Brain microvascular endothelial cell (primary cell): ENCODE measurements at regions not wholly inside any gene's neighbourhood (a gene's known extent, or its start where the extent isn't known, plus 50 kb on each side); places are given as distances from the start of the nearest gene placed in this dataset.

Experiments used
- DNase-seq: peaks from one replicate; pipeline ENCODE4 v3.0.0-alpha.2; 2020
- H3K27ac ChIP-seq: fragments of 250-450 bp; sonication (Bioruptor Pico); 2 replicates; pipeline ENCODE4 v1.5.1; 2020; ENCODE audit warnings: mild to moderate bottlenecking, moderate library complexity
- H3K27me3 ChIP-seq: fragments of 250-450 bp; sonication (Bioruptor Pico); replicated peaks from 2 replicates; pipeline ENCODE4 v1.5.1; 2020; ENCODE audit warnings: mild to moderate bottlenecking
- H3K36me3 ChIP-seq: fragments of 250-450 bp; sonication (Bioruptor Pico); replicated peaks from 2 replicates; pipeline ENCODE4 v1.5.1; 2020; ENCODE audit warnings: mild to moderate bottlenecking
- H3K4me3 ChIP-seq: 2 replicates; pipeline ENCODE4 v1.5.1; 2011; ENCODE audit warnings: low read depth, mild to moderate bottlenecking, control low read depth, low read length, moderate library complexity
- in situ Hi-C: cut with HindIII; loops from 2 replicates; pipeline ENCODE4 v1.10.0; 2017; ENCODE audit warnings: low sequenced_read_pairs, low pct_ligation_motif_present
- TF ChIP-seq, protein P1 (sequence below): IDR thresholded peaks from 2 replicates; pipeline ENCODE4 v1.5.1; 2011; ENCODE audit warnings: low read depth, mild to moderate bottlenecking, moderate library complexity, low read length, control low read depth, inconsistent platforms; ENCODE audit errors: missing control alignments

- H3K36me3 ChIP-seq, result no peaks in the 10 kb centered on the region
- DNase-seq, result no peak
- in situ Hi-C loops, result no loop called here
These were observed 462.9 kb downstream of the TBC1D22A start for GRCh38 chr22:47225080-47225930.

More at GRCh38 chr22:47225080-47225930, 462.9 kb downstream of the TBC1D22A start:
- H3K27ac ChIP-seq, result no peak overlapping the region
- H3K4me3 ChIP-seq, result no peak overlapping the region
- TF ChIP-seq, protein P1, sequence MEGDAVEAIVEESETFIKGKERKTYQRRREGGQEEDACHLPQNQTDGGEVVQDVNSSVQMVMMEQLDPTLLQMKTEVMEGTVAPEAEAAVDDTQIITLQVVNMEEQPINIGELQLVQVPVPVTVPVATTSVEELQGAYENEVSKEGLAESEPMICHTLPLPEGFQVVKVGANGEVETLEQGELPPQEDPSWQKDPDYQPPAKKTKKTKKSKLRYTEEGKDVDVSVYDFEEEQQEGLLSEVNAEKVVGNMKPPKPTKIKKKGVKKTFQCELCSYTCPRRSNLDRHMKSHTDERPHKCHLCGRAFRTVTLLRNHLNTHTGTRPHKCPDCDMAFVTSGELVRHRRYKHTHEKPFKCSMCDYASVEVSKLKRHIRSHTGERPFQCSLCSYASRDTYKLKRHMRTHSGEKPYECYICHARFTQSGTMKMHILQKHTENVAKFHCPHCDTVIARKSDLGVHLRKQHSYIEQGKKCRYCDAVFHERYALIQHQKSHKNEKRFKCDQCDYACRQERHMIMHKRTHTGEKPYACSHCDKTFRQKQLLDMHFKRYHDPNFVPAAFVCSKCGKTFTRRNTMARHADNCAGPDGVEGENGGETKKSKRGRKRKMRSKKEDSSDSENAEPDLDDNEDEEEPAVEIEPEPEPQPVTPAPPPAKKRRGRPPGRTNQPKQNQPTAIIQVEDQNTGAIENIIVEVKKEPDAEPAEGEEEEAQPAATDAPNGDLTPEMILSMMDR, result no peak
- no peaks in the 10 kb centered on the region for H3K27me3 ChIP-seq
